ENCODE measurements at regions not wholly inside any gene's neighbourhood (a gene's known extent, or its start where the extent isn't known, plus 50 kb on each side); places are given as distances from the start of the nearest gene placed in this dataset.

- TF ChIP-seq CTCF (IDR thresholded peaks at IDR 0.05): no peak
- TF ChIP-seq NFATC4 (CRISPR knock-in tag; IDR thresholded peaks at IDR 0.05): no peak
- TF ChIP-seq SP1 (CRISPR knock-in tag; conservative IDR thresholded peaks at IDR 0.05): no peak
- TF ChIP-seq HMGXB4 (CRISPR knock-in tag; IDR thresholded peaks at IDR 0.05): no peak
Observed at GRCh38 chr9:17878810-17879370, 300.0 kb downstream of the SH3GL2 start.

All from WTC11 (cell line).